ENCODE measurements at regions not wholly inside any gene's neighbourhood (a gene's known extent, or its start where the extent isn't known, plus 50 kb on each side); places are given as distances from the start of the nearest gene placed in this dataset.
"Not testable (repeated sequence)": the region's sequence is repeated elsewhere in the genome, so short reads cannot be mapped to it uniquely, and the experiment has no call there.

DNA sequence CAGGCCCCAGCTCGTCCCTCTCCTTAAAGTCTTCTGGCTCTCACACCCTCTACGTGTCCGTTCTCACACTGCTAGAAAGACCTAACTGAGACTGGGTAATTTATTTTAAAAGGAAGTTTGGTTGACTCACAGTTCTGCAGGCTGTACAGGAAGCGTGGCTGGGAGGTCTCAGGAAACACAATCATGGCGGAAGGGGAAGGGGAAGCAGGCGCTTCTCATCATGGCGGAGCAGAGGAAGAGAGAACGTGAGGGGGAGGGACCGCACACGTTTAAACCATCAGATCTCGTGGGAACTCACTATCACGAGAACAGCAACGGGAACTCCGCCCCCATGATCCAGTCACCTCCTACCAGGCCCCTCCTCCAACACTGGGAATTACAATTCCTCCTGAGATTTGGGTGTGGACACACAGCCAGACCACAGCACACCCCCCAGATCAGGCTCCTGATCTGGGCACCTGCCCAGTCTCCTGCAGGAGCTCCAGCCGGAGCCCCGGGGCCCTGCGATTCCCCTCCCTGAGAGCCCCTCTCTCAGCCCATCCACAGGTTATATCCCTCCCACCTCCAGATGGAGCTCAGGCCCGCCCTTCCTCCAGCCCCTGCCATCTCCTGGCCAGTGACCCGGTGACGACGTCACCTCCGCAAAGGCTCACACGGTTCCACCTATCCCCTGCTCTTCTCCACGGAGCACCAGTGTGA is 170.2 kb downstream of the BRD1 start:
- DNase-seq, result no peak

DNA sequence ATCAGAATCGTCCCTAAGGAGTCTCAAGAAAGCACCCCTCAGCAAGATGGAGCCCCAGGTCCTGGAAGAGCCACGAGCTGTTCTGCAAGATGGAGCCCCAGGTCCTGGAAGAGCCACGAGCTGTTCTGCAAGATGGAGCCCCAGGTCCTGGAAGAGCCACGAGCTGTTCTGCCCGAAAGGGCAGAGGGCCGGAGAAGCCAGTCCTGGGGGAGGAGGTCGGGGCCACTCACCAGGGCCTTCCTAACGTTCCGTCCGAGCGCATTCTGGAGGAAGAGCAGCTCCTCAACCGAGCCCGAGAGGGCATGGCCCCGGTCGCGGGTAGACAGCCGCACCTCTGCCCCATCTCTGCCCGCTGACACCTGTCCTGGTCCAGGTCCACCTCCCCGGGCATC is 170.8 kb downstream of the BRD1 start:
- DNase-seq, result not testable (repeated sequence)

DNA sequence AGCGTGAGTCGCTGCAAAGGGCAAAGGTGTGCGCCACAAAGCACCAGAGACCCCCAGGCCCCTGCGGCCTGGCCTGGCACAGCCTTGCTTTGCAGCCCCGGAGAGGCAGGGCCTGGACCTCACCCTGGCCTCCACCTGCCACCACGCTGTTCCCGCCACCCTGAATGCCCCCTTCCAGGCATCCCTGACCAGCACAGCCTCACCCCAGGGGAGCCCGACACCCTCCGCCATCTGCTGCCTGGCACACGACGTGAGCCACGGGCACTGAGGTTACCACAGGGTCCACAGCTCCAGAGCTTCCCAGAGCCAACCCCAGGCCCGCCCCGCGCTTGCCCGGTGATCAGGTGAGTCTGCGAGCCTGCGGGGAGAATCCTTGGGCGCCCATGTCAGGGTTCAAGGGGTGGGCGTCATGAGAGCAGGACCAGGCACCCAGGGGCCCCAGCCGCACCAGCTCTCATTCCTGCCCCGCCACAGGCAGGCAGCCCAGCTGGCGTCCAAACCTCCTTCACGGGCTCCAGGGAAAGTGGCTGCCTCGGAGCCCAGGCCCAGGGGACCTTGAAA is 171.3 kb downstream of the BRD1 start:
- no peak for DNase-seq

DNA sequence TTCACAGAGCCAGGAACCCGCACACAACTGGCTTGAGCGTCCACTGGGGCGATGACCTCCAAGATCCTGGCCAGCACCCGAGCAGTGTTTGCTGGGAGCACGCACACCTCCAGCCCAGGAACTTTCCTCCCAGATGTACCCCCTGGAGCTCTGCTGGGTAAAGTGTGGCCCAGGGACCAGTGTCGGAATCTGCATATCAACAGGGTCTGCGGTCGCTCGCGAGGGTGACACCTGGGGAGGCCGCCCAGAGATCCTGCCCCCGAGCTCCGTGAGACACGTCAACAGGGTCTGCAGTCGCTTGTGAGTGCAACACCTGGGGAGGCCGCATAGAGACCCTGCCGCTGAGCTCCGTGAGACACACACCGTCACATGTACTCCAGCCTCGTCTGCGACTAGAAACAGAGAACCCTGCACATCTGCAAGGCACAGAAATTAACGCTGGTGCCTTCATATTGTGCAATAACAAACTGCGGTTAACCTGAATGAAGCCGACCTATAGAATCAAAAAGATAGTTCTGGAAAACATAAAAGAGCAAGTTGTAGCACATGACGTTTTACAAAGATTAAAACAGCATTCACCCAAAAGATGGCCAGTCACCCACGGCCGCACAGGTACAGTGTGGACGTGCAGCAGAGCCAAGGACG is 172.4 kb downstream of the BRD1 start:
- no peak for DNase-seq

DNA sequence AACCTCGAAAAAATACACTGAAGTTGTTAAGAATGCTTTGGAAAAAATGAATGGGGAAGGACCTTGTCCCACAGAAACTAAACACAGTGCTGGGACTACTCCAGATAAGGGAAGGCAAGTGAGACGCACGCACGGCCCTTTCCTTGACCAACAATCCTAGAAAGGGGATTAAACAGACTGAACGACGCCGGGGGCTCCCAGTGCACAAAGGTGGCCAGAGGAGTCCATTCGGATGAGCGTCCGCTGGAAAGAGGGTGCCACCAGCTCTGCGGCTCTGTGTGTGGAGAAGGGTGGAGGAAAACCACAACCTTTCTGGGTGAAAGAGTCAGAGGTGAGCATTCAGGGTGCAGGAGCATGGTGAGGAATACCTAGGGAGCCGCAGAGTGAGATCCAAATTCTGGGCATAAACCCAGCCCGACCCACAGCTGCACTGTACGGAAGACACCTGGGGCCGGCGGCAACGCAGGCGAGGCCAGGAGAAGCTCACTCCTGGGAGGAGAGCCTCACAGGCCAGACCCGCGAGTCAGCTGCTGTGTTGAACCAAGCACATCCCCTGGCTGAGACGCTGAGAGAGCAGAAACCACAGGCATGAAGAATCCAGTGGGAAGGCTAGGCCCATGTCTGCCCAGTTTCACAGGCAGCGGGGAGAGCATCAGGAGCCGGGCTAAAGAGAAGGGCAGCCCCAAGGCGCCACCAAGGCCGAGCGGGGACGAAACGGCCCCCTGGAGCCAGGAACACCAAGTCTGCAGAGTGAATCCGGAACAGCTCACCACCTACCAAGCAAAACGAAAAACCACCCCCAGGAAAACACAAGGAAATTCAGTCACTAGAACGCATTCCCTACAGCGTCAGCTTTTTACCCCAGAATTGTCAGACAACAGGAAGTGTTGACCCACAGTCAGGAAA is 177.1 kb downstream of the BRD1 start:
- no peak for DNase-seq

DNA sequence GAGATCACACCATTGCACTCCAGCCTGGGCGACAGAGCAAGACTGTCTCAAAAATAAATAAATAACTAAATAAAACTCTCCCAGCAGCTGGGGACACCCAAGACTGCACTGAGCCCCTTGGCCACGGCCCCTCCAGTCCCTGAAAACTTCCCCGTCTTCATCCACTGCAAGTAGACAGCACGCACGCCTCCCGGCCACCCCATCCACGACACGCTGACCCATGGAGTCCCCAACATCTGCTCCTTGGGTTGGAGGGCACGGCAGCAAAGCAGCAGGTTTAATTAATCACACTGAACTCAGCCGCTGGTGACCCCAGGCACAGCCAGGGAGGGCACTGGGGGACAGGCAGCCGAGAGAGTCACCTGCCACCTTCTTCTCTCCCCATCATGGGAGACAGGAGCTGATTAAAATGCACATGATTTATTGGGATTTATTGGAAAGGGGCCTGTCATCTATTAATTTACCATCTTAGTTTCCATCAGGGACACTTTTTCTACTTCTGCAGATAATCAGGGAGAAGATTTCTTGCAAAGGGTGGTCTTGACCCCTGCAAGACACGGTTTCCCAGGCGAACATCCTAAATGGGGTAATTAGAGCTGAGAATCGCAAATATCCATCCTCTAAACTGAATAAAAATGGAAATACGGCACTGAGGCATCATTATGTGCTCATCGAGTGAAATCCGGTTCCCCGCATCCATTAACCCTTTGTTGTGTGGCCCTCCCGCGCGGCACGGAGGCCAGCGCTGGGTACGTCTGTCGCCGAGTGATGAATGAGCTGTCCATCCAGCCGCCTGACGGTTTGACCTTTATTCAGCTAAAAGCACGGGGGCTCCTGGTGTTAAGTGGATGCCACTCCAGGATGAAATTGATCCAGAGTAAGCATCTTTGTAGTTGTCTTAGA is 178.3 kb downstream of the BRD1 start:
- no peak for DNase-seq

DNA sequence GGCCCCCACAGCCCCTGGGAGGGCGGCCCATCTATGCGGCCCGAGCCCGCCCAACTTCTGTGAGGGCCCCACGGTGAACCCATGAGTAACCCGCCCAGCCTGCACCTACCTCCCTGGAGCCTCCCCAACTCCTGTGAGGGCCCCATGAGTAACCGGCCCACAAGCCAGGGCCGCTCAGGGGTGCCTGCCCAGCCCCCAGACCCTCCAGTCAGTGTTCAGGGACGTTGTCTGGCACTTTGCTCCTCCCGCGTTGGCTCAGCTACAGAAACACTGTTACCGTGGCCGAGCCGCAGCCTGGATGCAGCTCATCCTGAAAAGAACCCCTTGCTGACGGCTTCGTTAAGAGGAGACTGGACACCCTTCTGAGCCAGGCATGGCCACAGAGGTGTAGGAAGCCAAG is 179.6 kb downstream of the BRD1 start:
- no peak for DNase-seq

DNA sequence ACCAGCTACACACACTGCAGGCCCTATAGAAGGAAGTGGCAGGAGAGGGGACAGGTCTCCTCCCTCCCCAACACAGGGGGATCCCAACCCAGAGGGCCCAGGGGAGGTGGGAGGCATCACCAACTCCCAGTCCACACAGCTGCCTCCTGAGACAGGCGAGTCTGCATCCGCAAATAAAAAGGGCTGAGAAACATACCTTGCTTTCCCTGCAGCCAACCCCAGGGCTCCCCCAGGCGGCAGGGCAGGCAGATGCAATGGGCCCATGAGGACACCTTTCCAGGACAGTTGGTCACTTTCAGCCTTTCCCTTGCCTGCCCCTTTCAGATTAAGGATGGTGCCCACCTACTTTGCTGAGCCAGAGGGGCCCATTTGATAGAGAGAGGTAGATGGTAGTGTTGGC is 180.0 kb downstream of the BRD1 start:
- DNase-seq, result no peak

DNA sequence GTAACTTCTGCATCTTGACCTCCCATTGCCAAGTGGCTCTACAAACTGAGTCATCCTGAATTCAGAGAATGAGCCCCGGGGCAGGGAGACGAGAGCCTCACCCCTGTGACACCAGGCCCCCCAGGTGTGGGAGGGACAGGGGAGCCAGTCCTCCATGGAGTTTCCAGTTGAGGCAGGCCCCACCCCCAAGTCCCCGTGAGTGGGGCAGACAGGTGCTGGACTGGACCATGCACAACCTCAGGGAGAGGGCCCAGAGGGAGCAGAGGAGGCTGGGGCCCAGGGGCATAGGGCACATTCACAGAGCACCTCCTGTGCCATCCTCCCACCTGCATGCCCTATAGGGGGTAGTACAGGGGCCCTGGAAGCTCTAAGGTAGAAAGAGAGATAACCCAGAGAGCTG is 180.8 kb downstream of the BRD1 start:
- DNase-seq, result no peak

DNA sequence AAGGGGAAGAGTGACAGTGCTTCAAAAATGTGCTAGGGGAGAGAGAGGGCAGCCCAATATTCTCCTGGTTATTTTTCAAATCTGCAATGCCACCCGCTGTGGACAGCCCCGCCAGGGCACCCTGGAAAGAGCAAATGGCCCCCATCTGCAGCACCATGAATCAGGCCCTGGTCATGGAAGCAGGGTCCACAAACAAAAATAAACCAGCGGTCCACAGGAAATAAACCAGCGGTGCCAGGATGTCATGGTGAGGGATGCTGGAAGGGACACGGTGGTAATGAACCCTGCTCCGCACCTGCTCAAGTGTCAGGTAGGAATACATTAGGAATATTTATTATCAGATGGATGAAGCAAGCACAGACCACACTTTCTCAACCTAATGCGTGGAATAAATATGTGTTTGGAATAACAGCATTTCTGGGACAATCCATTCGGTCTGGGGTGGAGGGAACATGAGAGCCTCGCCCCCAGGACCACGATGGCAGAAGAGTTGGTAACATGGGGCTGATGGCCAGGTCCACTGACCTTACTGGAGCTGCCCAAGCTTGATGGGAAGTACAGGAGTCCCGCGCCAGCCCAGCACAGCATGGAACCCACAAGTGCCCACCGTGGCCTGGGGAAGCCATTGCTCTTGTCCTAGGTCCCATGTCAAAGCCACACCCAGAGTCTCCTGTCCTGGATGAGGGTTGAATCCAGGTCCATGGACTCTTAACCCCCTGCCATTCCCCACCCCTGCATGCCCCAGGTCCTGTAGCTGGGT is 181.7 kb downstream of the BRD1 start:
- no peak for DNase-seq

DNA sequence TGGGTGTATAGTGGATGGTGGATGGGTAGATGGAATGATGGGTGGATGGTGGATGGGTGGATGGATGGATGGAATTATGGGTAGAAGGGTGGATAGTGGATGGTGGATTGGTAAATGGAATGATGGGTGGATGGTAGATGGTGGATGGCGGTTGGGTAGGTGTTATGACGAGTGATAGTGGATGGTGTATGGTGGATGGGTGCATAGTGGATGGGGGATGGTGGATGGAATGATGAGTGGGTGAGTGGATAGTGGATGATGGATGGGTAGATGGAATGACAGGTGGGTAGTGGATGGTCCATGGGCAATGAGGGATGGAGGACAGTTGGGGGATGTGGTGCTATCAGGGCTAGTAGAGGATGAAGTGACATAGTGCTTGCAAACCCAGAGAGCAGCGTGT is 182.4 kb downstream of the BRD1 start:
- DNase-seq, result no peak

DNA sequence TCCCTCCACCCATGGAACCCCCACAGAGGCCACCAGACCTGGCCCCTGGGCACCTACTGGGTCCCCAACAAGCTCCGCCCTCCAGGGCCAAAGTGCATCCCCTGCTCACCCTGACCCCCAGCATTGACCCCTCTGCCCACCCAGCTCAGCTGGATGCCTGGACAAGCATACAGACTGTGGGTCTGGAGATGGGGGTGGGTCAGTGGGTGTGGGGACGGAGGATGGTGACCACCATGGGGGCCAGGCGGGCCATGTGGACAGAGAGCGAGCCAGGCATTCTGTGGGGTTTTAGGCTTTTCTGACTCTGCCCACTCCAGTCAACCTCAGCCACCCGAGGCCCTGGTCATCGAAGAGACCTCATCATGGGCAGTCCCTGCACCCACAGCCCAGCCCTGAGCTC is 183.7 kb downstream of the BRD1 start:
- DNase-seq, result no peak

DNA sequence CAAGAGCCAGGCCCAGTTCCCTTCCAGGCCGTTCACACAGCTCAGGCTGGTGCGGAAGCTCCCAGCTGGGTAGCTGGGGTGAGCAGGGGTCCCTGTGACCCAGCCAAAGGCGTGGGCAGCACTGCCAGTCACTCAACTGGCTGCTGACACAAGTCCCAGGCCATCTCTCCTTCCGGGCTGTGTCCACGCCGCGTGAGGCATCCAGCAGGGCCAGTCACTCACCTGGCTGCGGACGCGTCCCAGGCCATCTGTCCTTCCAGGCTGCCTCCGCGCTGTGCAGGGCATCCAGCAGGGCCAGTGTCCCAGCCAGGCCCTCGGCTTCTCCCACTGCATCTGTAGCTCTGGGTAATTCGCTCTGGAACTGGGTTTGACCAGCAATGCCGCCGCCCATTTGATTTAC is 184.2 kb downstream of the BRD1 start:
- DNase-seq, result no peak

DNA sequence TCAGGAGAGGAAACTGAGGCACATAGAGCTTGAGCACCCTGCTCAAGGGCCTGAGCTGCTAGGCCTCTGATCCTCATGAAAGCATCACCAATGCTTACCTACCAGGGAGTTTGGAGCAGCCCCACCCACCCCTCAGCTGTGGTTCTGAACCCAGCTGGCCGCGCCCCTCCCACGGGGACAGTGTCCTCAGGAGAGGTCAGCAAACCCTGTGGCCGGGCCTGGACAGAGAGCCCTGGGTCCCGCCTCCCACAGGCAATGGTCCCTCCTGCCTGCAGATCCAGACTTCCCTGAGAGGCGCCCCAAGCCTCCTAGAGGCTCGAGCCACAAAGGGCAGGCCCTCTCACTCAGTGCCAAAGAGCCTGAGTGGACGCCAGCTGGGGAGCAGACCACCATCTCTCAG is 184.9 kb downstream of the BRD1 start:
- no peak for DNase-seq

DNA sequence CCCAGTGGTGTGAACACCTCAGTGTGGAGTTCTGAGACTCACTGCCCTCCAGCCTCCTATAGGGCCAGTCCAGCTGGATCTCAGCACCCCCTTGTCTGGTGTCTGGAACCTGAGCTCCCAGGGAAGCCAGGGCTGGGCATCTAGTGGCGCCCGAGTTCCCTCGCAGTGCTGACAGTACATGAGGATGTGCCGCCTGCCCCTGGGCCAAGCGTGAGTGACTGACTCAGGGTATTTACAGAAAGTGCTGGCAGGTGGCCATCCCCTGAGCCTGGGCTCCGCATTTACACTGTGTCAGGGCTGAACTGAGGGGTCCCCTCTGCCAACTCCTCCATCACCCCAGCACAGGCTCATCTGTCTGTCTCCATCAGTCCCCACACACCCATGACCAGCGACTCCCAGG is 185.3 kb downstream of the BRD1 start:
- no peak for DNase-seq

DNA sequence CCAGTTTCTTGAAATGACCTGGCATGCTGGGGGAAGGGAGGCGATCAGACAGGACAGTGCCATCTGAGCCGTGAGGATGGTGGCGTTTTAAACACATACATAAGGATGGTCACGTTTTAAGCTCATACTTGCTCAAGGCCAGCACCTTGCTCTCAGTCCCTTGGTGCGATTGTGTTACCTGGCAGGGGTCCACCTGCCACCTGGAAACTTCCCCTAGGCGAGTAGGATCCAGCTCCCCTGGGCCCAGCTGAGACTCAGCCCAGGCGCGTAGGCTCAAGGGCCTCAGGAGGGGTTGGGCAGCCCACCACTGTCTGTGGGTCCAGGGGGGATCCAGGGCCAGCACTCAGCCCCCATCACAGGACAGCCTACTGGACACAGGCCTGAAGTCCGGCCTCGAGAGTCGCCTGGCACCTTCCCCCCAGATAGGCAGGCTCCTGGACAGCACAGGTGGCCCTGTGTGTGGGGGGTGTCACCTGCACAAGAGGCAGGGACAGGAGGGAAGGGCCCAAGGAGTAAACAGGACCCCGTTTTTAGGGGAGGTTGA is 185.8 kb downstream of the BRD1 start:
- DNase-seq, result no peak

DNA sequence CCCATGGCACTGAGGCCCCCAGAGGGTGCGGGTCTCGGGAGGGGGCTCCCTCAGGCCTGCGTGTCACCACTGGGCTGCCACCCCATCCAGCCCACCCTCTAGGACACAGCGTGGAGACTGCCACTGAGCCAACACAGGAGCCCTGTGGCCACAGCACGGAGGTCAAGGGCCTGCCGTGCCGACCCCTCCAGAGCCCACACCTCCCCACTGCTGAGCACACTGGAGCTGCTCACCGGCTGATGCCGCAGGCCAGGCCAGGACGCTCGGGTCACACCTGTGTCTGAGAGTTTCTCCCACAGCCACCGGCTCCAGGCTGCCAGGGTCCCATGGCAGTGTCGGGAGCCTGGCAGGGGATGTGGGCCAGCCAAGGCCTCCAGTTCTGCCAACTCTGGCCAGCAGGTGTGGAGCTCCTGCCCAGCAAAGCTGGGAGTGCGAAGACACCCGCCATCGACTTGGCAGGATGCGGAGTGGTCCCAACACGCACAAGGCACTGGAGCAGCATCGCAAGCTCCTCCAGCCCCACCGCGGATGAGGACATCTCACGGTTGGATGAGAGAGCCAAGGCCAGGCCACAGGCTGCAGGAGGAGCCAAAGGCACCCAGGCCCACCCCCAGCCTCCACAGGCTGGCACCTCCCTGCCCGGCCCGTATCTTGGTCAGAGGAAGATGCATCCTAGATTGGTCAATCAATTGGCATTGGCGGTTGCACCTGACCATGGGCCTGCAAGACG is 187.1 kb downstream of the BRD1 start:
- no peak for DNase-seq

DNA sequence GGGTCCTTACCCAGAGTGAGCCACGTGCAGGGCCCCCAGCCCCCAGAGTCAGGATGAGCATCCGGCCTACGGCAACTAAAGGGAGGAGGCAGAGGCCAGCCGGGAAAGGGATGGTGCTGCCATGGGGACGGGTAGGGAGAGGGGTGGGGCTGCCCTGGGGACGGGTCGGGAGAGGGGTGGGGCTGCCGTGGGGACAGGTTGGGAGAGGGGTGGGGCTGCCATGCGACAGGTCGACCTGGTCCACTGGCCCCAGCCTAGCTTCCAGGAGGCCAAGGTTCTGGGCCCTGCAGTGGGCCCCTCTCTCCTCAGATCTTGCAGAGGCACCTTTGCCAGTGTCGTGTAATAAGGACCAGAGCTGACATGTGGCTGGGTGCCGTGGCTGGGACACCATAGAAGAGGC is 187.7 kb downstream of the BRD1 start:
- DNase-seq, result no peak

DNA sequence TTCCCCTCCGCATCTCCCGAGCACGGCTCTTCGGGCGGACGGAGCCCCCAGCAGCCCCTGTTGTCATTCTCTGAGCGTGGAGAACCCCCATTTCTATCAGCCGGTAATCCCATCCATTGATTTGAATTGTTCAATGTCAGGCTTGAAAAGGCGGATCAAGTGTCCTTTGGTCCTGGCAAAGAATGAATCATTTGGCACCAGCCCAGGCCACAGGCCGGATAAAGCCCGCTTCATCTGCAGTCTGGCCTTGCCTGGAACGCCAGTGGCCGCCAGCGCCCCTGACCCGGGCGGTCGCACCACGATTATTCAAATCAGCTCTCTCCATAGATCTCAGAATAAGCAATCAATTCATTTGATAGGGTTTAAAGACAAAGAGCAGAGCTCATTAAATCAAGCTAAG is 188.9 kb downstream of the BRD1 start:
- no peak for DNase-seq

DNA sequence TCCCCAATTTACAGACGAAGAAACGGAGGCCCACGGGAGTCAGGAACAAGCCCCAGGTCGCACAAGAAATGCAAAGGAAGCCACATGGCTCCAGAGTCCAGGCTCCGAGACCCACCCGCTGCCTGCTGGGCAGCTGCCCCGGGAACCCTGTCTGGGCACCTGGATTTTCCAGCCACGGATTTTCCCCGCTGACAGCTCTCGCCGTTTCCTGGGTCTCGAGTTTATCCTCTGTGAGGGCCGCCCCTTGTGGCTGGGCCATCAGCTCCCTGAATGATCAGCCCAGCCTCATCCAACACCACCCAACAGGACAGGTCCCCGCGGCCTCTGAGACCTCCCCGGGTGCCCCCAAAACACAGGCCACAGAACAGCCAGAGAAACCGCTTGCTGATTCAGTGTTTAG is 189.7 kb downstream of the BRD1 start:
- DNase-seq, result no peak

DNA sequence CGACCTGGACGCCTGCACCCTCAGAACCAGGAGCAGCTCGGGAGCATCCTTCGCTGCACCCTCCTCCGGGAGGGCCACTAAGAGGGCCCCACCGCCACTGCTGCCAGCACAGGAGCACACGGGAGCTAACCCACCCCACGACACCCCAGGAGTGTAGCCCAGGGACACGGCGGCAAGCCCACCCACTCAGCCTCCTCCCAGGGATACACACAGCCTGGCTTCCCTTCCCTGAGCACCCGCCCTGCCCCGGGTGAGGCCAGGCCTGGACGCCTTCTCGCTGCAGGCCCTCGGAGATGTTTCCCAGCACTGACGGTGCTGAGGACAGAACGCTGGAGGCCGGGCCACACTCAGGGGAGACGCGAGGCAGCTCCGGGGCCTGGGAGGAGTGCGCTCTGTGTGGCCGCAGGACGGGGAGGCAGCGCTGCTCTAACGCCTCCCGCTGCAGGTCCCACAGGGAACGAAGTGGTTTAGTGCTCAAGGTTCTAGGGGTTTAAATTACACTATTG is 190.4 kb downstream of the BRD1 start:
- DNase-seq, result no peak
